GM12878 (cell line): ENCODE measurements at regions not wholly inside any gene's neighbourhood (a gene's known extent, or its start where the extent isn't known, plus 50 kb on each side); places are given as distances from the start of the nearest gene placed in this dataset.

Experiments
- ATAC-seq: fragments of 200-7000 bp; cut with Tn5 transposase; 3 replicates; pipeline ENCODE4 v1.9.1; 2020; ENCODE audit warnings: mild to moderate bottlenecking, moderate library complexity
- BruUV-seq: library from RNA; stranded (reverse); fragments of 400-500 nt; replicated peaks from 2 replicates; lab custom pipeline; 2021; lab: Mats Ljungman, UMichigan
- CTCF ChIA-PET: fragments of 300-600 bp; sonication (Branson Sonifier 250); formaldehyde crosslinking; extraction: SDS; loops from one replicate; lab custom pipeline; 2021; ENCODE audit warnings: inconsistent platforms; lab: Yijun Ruan, JAX
- POLR2A ChIA-PET: fragments of 350-600 bp; formaldehyde crosslinking; extraction: SDS; loops from one replicate; lab custom pipeline; 2021; ENCODE audit warnings: inconsistent platforms; lab: Charles Lee
- RAD21 ChIA-PET: fragments of 300-600 bp; sonication (Branson Sonifier 250); formaldehyde crosslinking; loops from one replicate; lab custom pipeline; 2023; ENCODE audit warnings: antibody characterized with exemption; ENCODE audit not compliant: unreplicated experiment; lab: Charles Lee
- SMC1A ChIA-PET: fragments of 300-600 bp; sonication (Branson Sonifier 250); formaldehyde crosslinking; loops from one replicate; lab custom pipeline; 2023; ENCODE audit not compliant: unreplicated experiment, uncharacterized antibody; lab: Charles Lee
- DNase-seq: peaks from one replicate; pipeline ENCODE4 v3.0.0-alpha.2; 2011; ENCODE audit warnings: low read depth, low spot score
- FAIRE-seq: peaks from 3 replicates; lab custom pipeline; 2011; peaks lifted over from hg19 to GRCh38; lab: Jason Lieb, UNC
- H2AFZ ChIP-seq: 2 replicates; pipeline ENCODE4 v1.6.0; 2011; ENCODE audit warnings: low read depth, low read length, control low read depth; ENCODE audit not compliant: control insufficient read depth
- H3K27ac ChIP-seq: 2 replicates; pipeline ENCODE4 v1.5.1; 2011; ENCODE audit warnings: control low read depth; ENCODE audit not compliant: control insufficient read depth, insufficient read depth
- H3K27me3 ChIP-seq, 2 experiments: replicated peaks in 1 of 2; 2 replicates each; pipeline versions ENCODE4 v1.6.0 to v1.6.1; 2011; ENCODE audit warnings: low read length in 1 of 2; ENCODE audit not compliant: control insufficient read depth in 2 of 2, insufficient read depth in 2 of 2
- H3K36me3 ChIP-seq, 2 experiments: 2 replicates each; pipeline ENCODE4 v1.5.1; 2011; ENCODE audit warnings: low read length in 1 of 2; ENCODE audit not compliant: control insufficient read depth in 2 of 2, insufficient read depth in 2 of 2
- H3K4me1 ChIP-seq: 2 replicates; pipeline ENCODE4 v1.6.1; 2011; ENCODE audit warnings: mild to moderate bottlenecking, low read length, moderate library complexity, mixed read lengths; ENCODE audit not compliant: control insufficient read depth, insufficient read depth
- H3K4me2 ChIP-seq: 2 replicates; pipeline ENCODE4 v1.6.0; 2011; ENCODE audit warnings: control low read depth; ENCODE audit not compliant: control insufficient read depth, insufficient read depth
- H3K4me3 ChIP-seq: fragments of 200-600 bp; sonication (generic); 2 replicates; pipeline ENCODE4 v1.5.1; 2016
- H3K79me2 ChIP-seq: 2 replicates; pipeline ENCODE4 v1.6.0; 2011; ENCODE audit warnings: low read length; ENCODE audit not compliant: control insufficient read depth, insufficient read depth
- H3K9ac ChIP-seq: 2 replicates; pipeline ENCODE4 v1.8.0; 2011; ENCODE audit warnings: low read length, control low read depth, mixed read lengths; ENCODE audit not compliant: control insufficient read depth, insufficient read depth
- H3K9me3 ChIP-seq: replicated peaks from 3 replicates; pipeline ENCODE4 v1.5.1; 2011; ENCODE audit warnings: mild to moderate bottlenecking, low read length; ENCODE audit not compliant: control insufficient read depth, insufficient read depth
- H4K20me1 ChIP-seq: 2 replicates; pipeline ENCODE4 v1.6.0; 2011; ENCODE audit not compliant: control insufficient read depth, insufficient read depth
- KDM1A ChIP-seq: fragments of 200-600 bp; sonication (generic); IDR thresholded peaks from 2 replicates; pipeline ENCODE4 v1.6.1; 2016; ENCODE audit warnings: borderline replicate concordance
- MLLT1 ChIP-seq: fragments of 450-650 bp; IDR thresholded peaks from 2 replicates; pipeline ENCODE4 v1.6.1; 2016; ENCODE audit warnings: mild to moderate bottlenecking
- RB1 ChIP-seq: fragments of 450-650 bp; formaldehyde crosslinking; IDR thresholded peaks from 2 replicates; pipeline ENCODE4 v1.6.1; 2017; ENCODE audit warnings: mild to moderate bottlenecking, borderline replicate concordance
- RCOR1 ChIP-seq: conservative IDR thresholded peaks from 2 replicates; pipeline ENCODE4 v1.6.1; 2012; ENCODE audit warnings: low read depth, low read length, improper control_type of control experiment
- ZNF384 ChIP-seq: IDR thresholded peaks from 2 replicates; pipeline ENCODE4 v1.6.1; 2012; ENCODE audit warnings: low read depth, mild to moderate bottlenecking, low read length, improper control_type of control experiment, borderline replicate concordance
- WGBS: methylation state at CpG from one replicate; pipeline ENCODE4 v1.1.6; 2016; ENCODE audit warnings: low lambda C conversion rate; ENCODE audit not compliant: insufficient replicate concordance, insufficient coverage; ENCODE audit errors: missing lambda C conversion rate; 5-methylcytosine and 5-hydroxymethylcytosine counted together
- in situ Hi-C: fragments of 300-500 bp; cut with MboI; formaldehyde crosslinking; loops from 9 replicates; pipeline ENCODE4 v1.14.3; 2018; ENCODE audit warnings: mixed read lengths
- intact Hi-C: fragments of 100-400 bp; cut with micrococcal nuclease; formaldehyde crosslinking; loops from one replicate; pipeline ENCODE4 v1.14.2; 2022; ENCODE audit not compliant: unreplicated experiment

- TF ChIP-seq ZNF384 (no peak), RCOR1 (no peak), RB1 (no peak), KDM1A (no peak)
- no peaks in the 10 kb centered on the region for H3K79me2 ChIP-seq
- FAIRE-seq (no peak), DNase-seq (no peak), ATAC-seq (no peak)
- no peaks in the 10 kb centered on the region for H3K27me3 ChIP-seq
- ChIA-PET SMC1A (no interaction called here), RAD21 (no interaction called here), POLR2A (interaction anchor here (0.7 to 0.8 kb wide), 2 partner anchors 23 to 315 kb away, joined by 3 to 4 read pairs; no protein-coding TSS in a partner anchor), CTCF (interaction anchor here (0.6 kb wide), 1 partner anchor 149 kb away, joined by 3 read pairs; no protein-coding TSS in a partner anchor)
- no peak overlapping the region for H3K4me3 ChIP-seq
- no peaks in the 10 kb centered on the region for H4K20me1 ChIP-seq
- intact Hi-C loops (no loop called here), in situ Hi-C loops (no loop called here)
- no peaks in the 10 kb centered on the region for H3K4me1 ChIP-seq
- no TSS peak for BruUV-seq
- WGBS = 97% methylated on average over 3 of the region's 3 CpGs
- H3K4me2 ChIP-seq = no peak overlapping the region
- no peak overlapping the region for H3K27ac ChIP-seq
- H3K9ac ChIP-seq = no peak overlapping the region
- no peak overlapping the region for H2AFZ ChIP-seq
- no peaks in the 10 kb centered on the region for H3K9me3 ChIP-seq
- H3K36me3 ChIP-seq = no peaks in the 10 kb centered on the region
These were observed 152.2 kb upstream of the HMHB1 start for GRCh38 chr5:143659599-143660238.

GRCh38 chr5:143658956-143659355 lies 153.0 kb upstream of the HMHB1 start:
- POLR2A ChIA-PET = interaction anchor here (0.8 kb wide), 1 partner anchor 24 kb away, joined by 4 read pairs; no protein-coding TSS in a partner anchor
- Histone ChIP-seq H3K79me2 (no peaks in the 10 kb centered on the region), H3K9ac (no peak overlapping the region), H3K27ac (no peak overlapping the region), H3K27me3 (no peaks in the 10 kb centered on the region), H3K4me1 (no peaks in the 10 kb centered on the region), H2AFZ (no peak overlapping the region), H4K20me1 (no peaks in the 10 kb centered on the region), H3K4me3 (no peak overlapping the region), H3K9me3 (no peaks in the 10 kb centered on the region), H3K36me3 (no peaks in the 10 kb centered on the region), H3K4me2 (no peak overlapping the region)
- CTCF ChIA-PET = interaction anchor here (0.6 kb wide), 1 partner anchor 150 kb away, joined by 3 read pairs; no protein-coding TSS in a partner anchor
- SMC1A ChIA-PET = no interaction called here
- 85% methylated on average over 3 of the region's 3 CpGs for WGBS
- TF ChIP-seq MLLT1 = no peak
- RAD21 ChIA-PET = no interaction called here
- no peak for DNase-seq
- no TSS peak for BruUV-seq
- in situ Hi-C loops = no loop called here
- intact Hi-C loops = no loop called here
- ATAC-seq = no peak
- FAIRE-seq = no peak
